SK-N-SH (cell line): ENCODE measurements at regions not wholly inside any gene's neighbourhood (a gene's known extent, or its start where the extent isn't known, plus 50 kb on each side); places are given as distances from the start of the nearest gene placed in this dataset.

ENCODE experiments used
- EP300 ChIP-seq, 2 experiments: IDR thresholded peaks; 2 replicates each; pipeline versions ENCODE4 v1.4.0 to v1.6.1; 2012; ENCODE audit warnings: borderline replicate concordance in 1 of 2, low read depth in 1 of 2, low read length in 1 of 2
- EZH2phosphoT487 ChIP-seq: fragments of 200-600 bp; sonication (generic); IDR thresholded peaks from 2 replicates; pipeline ENCODE4 v1.6.1; 2017; ENCODE audit warnings: low read depth, mixed run types, mild to moderate bottlenecking, antibody characterized with exemption, moderate library complexity, borderline replicate concordance
- JUND ChIP-seq: IDR thresholded peaks from 2 replicates; pipeline ENCODE4 v1.4.0; 2012
- MEF2A ChIP-seq: IDR thresholded peaks from 2 replicates; pipeline ENCODE4 v1.4.0; 2012; ENCODE audit warnings: low read depth, borderline replicate concordance
- SMC3 ChIP-seq: IDR thresholded peaks from 2 replicates; pipeline ENCODE4 v1.6.1; 2012; ENCODE audit warnings: low read depth, low read length, improper control_type of control experiment
- TF ChIP-seq, protein P1 (sequence below): IDR thresholded peaks from 2 replicates; pipeline ENCODE4 v1.6.1; 2012; ENCODE audit warnings: mild to moderate bottlenecking, low read depth, low read length, moderate library complexity
- TF ChIP-seq, protein P2 (sequence below): IDR thresholded peaks from 2 replicates; pipeline ENCODE4 v1.4.0; 2012; ENCODE audit warnings: low read depth
- TF ChIP-seq, protein P3 (sequence below): fragments of 200-600 bp; sonication (generic); IDR thresholded peaks from 2 replicates; pipeline ENCODE4 v1.6.1; 2017; ENCODE audit warnings: antibody characterized with exemption, mild to moderate bottlenecking, moderate library complexity

DNA sequence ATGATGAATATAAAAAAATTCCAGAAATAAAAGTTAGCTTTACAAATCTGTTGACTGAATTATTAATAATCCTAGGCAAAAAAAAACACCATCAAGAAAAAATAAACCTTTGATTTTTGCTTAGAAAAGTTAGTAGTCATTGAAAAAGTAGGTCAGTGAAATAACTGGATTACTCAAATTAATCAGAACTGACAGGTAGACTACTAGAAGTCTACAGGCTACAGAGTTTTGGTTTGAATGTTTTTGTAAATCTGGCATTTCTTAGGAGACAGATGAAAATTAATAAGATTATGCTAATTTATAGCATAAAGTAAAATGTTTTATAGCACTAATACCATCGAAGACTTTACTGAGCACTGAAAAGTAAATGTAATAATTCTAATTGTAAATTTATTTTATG, 511.9 kb downstream of the PTPRC start:
- TF ChIP-seq JUND (no peak), EP300 (IDR thresholded peaks at IDR 0.05; ENCODE audit: borderline replicate concordance in 1 of 2, low read depth in 1 of 2, low read length in 1 of 2) (no peak), SMC3 (no peak), EZH2phosphoT487 (no peak), MEF2A (no peak)
- TF ChIP-seq, protein P1, sequence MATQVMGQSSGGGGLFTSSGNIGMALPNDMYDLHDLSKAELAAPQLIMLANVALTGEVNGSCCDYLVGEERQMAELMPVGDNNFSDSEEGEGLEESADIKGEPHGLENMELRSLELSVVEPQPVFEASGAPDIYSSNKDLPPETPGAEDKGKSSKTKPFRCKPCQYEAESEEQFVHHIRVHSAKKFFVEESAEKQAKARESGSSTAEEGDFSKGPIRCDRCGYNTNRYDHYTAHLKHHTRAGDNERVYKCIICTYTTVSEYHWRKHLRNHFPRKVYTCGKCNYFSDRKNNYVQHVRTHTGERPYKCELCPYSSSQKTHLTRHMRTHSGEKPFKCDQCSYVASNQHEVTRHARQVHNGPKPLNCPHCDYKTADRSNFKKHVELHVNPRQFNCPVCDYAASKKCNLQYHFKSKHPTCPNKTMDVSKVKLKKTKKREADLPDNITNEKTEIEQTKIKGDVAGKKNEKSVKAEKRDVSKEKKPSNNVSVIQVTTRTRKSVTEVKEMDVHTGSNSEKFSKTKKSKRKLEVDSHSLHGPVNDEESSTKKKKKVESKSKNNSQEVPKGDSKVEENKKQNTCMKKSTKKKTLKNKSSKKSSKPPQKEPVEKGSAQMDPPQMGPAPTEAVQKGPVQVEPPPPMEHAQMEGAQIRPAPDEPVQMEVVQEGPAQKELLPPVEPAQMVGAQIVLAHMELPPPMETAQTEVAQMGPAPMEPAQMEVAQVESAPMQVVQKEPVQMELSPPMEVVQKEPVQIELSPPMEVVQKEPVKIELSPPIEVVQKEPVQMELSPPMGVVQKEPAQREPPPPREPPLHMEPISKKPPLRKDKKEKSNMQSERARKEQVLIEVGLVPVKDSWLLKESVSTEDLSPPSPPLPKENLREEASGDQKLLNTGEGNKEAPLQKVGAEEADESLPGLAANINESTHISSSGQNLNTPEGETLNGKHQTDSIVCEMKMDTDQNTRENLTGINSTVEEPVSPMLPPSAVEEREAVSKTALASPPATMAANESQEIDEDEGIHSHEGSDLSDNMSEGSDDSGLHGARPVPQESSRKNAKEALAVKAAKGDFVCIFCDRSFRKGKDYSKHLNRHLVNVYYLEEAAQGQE: no peak
- TF ChIP-seq, protein P2, sequence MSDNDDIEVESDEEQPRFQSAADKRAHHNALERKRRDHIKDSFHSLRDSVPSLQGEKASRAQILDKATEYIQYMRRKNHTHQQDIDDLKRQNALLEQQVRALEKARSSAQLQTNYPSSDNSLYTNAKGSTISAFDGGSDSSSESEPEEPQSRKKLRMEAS: no peak
- TF ChIP-seq, protein P3, sequence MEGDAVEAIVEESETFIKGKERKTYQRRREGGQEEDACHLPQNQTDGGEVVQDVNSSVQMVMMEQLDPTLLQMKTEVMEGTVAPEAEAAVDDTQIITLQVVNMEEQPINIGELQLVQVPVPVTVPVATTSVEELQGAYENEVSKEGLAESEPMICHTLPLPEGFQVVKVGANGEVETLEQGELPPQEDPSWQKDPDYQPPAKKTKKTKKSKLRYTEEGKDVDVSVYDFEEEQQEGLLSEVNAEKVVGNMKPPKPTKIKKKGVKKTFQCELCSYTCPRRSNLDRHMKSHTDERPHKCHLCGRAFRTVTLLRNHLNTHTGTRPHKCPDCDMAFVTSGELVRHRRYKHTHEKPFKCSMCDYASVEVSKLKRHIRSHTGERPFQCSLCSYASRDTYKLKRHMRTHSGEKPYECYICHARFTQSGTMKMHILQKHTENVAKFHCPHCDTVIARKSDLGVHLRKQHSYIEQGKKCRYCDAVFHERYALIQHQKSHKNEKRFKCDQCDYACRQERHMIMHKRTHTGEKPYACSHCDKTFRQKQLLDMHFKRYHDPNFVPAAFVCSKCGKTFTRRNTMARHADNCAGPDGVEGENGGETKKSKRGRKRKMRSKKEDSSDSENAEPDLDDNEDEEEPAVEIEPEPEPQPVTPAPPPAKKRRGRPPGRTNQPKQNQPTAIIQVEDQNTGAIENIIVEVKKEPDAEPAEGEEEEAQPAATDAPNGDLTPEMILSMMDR: no peak
